ENCODE measurements at regions not wholly inside any gene's neighbourhood (a gene's known extent, or its start where the extent isn't known, plus 50 kb on each side); places are given as distances from the start of the nearest gene placed in this dataset.

- no peak for TF ChIP-seq SUZ12 (IDR thresholded peaks at IDR 0.05; ENCODE audit: low read length)
- TF ChIP-seq E2F6 (IDR thresholded peaks at IDR 0.05): no peak
- no peak for TF ChIP-seq RBBP5 (IDR thresholded peaks at IDR 0.05; ENCODE audit: borderline replicate concordance, low read depth, low read length)
- no peak for TF ChIP-seq YY1 (IDR thresholded peaks at IDR 0.05; ENCODE audit: low read depth, low read length)
- TF ChIP-seq CHD1 (IDR thresholded peaks at IDR 0.05; ENCODE audit: low read depth, low read length): no peak
Observed at GRCh38 chr4:111957997-111958396, 187.3 kb upstream of the FAM241A start (continued).
